HG03558 (cell line): ENCODE measurements at regions not wholly inside any gene's neighbourhood (a gene's known extent, or its start where the extent isn't known, plus 50 kb on each side); places are given as distances from the start of the nearest gene placed in this dataset.

Experiments
- ATAC-seq: cut with Tn5 transposase; IDR thresholded peaks from one replicate; pipeline ENCODE4 v1.9.1; 2021; ENCODE audit warnings: moderate number of reproducible peaks; ENCODE audit not compliant: unreplicated experiment; ENCODE audit errors: extremely low read depth

DNA sequence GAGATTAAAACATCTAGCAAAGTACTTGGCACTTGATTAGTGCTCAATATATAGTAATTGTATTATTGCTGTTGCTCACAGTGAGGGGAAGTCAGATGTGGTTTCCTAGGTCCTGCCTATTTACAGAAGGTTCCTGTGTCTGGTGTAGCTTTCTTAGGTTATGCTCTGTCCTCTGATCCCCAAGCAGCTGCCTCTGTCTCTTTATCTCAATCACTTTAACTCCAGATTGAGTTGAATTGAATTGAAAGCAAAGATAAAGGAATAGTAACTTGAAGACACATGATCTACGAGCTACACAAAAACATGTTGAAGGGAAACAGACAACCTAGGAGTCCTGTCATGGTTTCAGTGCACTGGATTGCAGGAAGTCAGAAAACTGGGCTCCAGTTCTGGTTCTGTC, 113.9 kb upstream of the ADAMTSL1 start:
- ATAC-seq = no peak

GRCh38 chr9:18361646-18362045, 112.3 kb upstream of the ADAMTSL1 start:
- no peak for ATAC-seq

DNA sequence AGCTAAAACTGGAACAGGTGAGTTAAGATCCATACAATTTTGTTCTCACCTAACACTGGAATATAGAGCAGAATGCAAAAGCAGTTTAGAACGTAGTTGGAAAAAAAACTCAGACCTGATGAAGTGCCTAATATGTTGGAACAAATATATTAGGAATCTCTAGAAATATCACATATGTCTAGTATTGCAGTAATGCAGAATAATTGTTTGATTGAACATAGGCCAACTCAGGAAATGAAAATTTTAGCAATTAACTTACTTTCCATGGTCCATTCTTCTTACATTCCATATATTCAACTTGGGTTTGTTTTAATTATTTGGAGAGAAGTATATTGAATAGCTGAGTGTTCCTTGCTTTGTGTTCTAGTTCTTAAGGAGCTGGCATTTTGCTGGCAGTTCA, 111.8 kb upstream of the ADAMTSL1 start:
- ATAC-seq = no peak

DNA sequence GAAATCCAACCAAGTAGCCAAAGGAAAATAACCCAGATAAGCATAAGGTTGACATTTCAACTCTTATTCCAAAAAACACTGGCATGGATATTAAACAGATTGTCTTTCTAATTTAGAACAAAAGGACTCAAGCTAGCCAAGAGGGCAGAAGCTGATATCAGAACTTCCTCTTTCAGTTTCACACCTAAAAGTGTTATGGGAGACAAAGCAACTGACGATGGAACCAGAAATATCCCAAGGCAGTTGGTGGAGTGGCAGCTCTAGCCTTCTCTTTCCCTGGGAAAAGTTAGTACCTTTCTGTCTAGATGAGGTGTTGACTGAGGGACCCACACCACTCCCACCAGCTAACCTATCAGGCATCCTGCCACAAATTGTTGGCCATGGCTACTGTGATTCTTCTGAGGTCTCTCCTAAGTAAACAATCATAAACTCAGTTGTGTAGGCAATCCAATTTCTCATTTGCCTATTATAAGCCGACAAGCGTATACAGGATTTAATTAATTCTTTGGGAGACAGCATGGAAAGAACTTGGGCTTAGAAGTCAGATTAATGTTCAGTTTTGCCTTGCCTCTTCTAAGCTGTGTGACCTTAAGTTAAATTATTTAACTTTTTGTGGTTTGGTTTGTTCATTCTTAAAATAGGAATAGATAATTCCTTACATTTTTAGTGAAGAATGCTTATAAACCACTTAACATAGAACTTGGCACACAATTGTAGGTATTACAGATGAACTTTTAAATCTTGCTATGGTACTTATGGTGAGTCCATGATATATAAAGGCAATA, 110.9 kb upstream of the ADAMTSL1 start:
- no peak for ATAC-seq

DNA sequence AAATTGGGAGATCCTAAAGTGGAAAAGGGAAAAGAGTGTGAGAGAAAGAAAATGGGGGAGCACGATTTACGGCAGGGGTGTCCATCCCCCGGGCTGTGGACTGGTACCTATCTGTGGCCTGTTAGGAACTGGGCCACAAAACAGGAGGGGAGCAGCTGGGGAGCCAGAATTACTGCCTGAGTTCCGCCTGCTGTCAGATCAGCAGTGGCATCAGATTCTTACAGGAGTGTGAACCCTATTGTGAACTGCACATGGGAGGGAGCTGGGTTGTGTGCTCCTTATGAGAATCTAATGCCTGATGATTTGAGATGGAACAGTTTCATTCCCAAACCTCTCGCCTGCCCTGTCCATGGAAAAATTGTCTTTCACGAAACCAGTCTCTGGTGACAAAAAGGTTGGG, 108.3 kb upstream of the ADAMTSL1 start:
- ATAC-seq = no peak

DNA sequence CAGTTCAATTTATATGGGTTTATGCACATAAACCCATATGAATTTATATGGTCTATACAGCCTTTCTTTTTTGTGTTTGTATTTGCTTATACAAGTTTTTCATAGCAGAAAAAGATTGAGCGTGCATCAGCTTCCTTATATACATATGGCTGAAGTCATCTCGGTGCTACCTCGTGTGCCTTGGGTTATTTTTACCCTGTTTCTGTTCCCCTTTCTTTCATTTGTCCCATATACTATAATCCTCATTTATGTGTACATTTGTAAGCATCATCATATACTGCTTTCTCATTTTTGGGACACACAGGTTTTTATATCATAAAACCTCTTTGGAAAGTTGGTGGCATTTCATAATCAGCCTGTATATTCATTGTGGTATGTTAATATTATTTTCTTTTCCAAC, 107.8 kb upstream of the ADAMTSL1 start:
- no peak for ATAC-seq

DNA sequence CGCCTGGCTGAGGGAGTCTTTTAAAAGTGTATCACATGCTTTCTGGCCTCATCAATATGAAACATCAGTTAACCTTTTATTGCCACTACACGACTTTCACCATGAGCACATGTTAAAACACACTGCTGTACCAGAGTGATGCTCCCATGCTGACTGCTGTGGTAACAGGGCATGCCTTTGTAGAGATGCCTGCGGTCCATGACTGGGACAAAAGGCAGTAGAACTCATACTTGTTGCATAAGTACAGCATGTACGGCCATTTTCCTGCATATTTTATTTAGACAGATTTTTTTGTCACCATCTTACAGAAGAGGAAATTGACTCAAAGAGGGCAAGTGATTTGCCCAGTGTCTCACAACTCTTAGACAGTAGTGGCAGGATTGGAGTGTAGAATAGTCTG, 105.7 kb upstream of the ADAMTSL1 start:
- ATAC-seq = no peak

DNA sequence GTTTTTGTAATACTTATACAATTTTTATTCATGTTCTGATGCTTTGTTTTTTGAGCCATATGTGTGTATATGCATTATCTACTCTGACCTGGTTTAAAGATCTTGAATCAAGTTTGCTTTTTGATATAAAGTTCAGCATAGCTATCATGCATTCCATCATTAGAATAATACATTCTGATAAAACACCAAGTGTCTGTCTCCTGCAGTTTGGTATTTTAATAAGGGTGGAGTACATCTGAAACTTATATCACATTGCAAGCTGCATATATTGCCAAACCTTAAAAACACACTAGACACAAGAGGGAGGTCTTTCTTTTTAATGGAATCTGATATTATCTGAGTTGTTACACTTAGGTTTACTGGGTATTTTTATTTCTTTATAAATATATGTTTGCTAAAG, 102.8 kb upstream of the ADAMTSL1 start:
- no peak for ATAC-seq

DNA sequence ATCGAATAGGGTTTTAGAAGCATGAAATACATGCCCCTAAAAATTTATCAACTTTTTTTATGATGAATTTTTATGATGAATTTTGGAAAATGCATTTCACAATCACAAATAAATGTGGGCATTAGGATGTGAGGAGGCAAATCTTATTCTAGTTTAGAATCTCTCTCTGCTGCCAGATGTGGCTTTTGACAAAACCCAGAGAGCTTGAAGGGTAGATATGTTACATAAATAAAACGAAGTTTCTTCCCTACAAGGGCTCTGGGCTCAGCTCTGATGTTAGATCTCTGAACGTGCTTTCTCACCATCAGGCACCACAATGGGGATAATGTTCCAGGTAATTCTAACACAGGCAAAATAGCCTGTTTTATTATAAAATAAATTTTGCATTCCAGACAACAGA, 102.3 kb upstream of the ADAMTSL1 start:
- no peak for ATAC-seq

DNA sequence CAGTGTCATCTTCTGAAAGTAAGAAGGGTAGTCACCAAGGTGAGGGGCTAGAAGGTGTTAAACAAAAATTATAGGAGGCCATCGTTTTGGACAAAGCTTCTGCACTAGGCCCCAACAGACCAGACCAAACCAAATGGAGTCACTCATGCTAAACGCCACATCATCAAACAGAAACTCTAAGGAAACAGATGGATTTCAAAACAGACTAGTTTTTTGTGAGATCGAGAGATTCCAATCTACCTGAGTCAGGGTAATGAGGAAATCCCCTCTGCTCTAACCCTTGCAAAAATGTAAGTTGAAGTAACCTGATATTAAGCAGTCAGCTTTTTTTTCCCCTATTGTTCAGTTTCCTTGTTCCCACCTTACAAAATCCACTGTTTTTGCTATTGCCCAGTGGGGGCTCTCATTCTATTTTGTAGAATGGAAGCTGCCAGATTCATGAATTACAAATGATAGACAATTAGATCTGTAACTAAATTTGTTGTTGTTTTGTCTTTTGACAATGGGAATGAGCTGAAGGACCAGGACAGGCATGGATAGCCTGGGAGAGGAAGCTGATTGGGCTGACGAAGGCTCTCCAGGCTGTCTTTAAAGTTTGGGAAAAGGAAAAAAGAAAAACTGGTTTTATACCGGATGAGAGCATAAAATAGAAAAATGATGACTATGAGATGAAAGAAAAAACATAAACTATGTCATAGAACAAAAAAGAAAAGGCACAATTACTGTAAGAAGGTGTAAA, 94.7 kb upstream of the ADAMTSL1 start:
- ATAC-seq = no peak

DNA sequence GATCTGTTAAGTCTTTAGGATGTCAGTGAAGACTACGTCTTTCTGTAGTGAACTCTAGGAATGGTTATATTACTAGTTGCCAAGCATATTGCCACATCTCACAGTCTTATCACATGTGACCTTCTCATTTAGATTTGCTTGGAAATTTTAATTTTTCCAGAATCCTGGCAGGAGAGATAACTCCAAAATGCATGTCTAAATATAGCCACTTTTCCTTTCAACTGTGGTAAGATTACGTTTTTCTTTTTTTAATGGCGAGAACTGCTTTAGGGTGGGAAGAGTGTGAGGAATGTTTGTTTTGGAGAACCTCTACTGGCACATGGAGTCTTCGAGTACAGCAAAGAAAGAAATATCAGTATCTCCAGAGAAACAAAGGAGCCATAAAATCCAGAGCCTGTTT, 91.7 kb upstream of the ADAMTSL1 start:
- no peak for ATAC-seq

DNA sequence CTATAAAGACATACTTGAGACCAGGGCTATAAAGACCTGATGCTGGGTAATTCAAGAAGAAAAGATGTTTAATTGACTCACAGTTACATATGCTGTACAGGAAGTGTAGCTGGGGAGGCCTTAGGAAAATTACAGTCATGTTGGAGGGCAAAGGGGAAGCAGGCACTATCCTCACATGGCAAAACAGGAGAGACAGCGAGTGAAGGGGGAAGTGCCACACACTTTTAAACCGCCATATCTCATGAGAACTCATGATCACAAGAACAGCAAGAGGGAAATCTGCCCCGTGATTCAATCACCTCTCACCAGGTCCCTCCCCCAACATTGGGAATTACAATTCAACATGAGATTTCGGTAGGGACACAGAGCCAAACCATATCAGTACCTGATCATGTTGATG, 89.9 kb upstream of the ADAMTSL1 start:
- no peak for ATAC-seq

DNA sequence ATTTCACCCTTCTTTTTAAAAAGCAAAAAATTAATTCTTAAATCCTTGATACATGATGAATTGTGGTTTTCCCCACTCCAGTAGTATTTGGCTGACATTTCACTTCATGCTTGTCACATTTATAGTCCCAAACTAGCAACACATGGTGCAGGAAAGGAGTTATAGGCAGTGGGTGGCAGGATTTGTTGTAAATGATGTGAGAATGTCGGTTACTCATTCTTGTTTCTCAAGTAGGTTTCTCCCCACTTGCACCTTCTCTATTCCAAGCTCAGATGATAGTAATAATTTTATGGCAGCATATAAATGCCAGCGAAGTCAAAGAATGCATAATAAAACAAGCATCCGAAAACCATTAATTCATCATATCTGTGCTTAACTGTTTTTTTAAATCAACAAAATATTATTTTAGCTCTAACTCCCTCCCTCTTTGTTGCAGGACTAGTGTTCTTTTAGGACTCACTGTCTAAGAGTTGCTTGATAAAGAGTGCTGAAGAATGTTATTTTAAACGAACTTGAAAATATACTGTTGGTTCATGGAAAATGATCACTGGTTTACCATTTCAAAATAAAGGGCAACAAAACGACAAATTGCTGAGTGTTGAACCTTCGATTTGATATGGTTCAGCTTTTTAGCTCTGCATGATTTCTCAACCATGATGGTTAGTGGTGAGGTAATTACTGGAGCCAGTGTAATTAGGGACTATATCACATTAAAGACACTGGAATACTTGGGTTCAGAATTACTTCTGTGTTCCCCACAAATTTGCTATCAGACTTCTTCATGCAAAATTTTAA, 88.1 kb upstream of the ADAMTSL1 start:
- no peak for ATAC-seq

DNA sequence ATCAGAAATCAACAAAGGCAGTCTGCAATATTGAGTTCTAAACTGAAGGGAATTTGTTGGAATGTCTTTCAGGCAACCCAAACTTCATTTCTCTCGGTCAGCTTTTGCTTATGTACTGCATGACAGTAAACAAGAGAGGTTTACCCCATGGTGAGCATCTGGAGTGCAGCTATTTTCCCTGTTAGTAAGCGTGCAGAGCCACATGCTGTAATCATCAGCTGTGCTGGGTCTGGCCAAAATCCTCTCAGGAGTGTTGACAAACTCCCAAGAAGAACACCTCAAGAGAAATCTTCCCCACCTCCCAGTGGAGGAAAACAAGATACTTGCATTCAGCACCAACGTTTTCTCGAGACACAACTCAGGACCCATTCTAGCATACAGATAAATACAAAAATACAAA, 83.6 kb upstream of the ADAMTSL1 start:
- no peak for ATAC-seq

- no peak for ATAC-seq
Measured at GRCh38 chr9:18393340-18394130, 80.4 kb upstream of the ADAMTSL1 start.

DNA sequence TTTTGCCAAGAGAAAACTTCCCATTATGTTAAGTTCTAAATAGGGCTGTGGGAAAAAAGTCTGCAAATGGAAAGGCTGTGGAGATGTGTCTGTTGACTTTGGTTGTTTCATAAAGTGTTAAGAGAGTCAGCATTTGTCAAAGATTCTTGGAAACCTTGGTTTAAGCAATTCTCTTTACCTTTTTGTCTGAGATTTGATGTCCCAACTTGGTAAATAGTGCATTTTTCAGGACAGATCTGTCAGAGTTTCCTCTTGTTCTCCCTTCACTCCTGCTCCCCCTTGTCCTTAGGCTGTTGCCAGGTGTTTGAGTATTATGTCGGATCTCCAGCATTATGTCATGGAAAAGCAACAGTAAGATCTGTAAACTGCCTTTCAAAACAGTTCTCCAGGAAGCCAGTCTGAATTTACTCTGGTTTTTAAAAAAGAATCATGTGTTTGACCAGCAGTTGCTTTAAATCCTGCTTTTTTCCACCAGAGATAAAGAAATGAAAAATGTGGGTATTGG, 79.1 kb upstream of the ADAMTSL1 start:
- ATAC-seq = no peak

DNA sequence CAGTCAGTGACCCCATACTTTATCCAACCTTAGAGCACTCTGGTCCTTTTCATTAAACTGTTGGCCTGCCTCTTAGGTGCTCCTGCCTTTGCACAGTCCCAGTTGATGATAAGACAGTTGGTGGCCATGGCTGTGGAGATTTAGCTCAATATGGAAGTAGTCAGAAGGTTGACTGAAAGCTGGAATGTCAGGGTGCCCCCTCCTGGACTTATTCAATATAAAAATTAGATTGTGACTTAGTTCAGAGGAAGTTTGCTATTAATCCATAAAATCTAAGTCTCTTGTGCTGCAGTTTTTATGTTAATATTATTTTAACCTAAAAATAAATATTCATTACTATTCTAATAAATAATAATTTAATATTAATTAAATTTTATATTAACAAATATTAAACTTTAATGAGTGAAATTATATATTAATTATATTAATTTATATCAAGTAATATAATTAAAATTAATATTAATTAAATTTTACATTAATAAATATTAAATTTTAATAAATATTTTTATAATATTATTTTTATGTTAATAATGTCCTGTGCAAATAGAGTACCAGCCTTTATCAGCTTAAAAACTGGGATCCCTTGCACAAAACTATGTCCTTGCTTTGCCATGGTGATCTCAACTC, 77.7 kb upstream of the ADAMTSL1 start:
- no peak for ATAC-seq

DNA sequence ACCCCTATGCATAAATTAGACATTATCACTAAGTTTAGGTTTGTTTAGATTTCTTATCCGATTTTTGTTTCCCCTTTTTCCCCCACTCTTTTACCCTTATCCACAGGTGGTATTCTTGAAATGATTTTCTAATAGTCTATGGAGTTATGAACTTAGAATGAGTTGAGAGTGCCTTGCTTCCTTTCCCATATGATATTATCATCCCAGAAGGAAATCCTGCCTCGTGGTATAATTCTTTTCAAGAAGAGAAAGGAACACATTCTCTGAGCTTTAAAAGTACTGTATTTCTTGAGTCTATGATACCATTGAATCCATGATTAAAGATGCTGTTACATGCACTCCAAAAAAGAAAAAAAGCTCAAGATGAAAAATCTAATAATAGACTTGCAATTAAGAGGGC, 76.9 kb upstream of the ADAMTSL1 start:
- ATAC-seq = no peak

DNA sequence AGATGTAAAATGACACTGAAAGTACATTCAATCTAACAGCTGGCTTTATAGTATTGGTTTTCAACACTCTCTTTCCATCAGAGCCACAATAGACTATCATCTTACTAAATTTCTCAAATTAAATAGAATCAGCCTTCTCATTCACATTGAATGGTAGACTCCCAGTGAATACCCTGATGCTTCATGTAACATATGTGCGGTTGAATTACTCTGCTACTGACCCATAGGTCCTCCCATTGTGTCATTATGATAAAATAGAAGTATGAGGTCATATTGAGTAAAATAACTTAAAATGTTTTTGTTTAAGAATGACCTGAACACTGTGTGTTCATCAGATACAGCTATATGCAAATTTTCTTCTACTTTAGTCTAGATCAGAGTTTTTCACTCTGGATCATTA, 75.9 kb upstream of the ADAMTSL1 start:
- no peak for ATAC-seq
